ENCODE measurements at regions not wholly inside any gene's neighbourhood (a gene's known extent, or its start where the extent isn't known, plus 50 kb on each side); places are given as distances from the start of the nearest gene placed in this dataset.

DNA sequence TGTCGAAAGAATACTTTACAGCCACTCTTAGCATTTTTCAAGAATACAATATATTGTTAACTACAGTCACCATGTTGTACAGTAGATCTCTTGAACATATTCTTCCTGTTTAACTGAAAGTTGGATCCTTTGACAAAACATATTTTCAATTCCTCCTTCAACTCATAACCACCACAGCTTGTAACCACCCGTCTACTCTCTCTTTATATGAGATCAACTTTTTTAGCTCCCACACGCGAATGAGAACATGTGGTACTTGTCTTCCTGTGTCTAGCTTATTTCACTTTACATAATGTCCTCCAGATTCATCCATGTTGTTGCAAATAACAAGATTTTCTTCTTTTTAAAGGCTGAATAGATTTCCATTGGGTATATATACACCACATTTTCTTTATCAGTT lies 338.3 kb upstream of the IGFBP7 start:
- TF ChIP-seq, protein P1, sequence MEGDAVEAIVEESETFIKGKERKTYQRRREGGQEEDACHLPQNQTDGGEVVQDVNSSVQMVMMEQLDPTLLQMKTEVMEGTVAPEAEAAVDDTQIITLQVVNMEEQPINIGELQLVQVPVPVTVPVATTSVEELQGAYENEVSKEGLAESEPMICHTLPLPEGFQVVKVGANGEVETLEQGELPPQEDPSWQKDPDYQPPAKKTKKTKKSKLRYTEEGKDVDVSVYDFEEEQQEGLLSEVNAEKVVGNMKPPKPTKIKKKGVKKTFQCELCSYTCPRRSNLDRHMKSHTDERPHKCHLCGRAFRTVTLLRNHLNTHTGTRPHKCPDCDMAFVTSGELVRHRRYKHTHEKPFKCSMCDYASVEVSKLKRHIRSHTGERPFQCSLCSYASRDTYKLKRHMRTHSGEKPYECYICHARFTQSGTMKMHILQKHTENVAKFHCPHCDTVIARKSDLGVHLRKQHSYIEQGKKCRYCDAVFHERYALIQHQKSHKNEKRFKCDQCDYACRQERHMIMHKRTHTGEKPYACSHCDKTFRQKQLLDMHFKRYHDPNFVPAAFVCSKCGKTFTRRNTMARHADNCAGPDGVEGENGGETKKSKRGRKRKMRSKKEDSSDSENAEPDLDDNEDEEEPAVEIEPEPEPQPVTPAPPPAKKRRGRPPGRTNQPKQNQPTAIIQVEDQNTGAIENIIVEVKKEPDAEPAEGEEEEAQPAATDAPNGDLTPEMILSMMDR (IDR thresholded peaks at IDR 0.05; ENCODE audit: control insufficient read depth, extremely low read depth, insufficient read depth) = no peak
- no peak for DNase-seq (ENCODE audit: low read depth)

DNA sequence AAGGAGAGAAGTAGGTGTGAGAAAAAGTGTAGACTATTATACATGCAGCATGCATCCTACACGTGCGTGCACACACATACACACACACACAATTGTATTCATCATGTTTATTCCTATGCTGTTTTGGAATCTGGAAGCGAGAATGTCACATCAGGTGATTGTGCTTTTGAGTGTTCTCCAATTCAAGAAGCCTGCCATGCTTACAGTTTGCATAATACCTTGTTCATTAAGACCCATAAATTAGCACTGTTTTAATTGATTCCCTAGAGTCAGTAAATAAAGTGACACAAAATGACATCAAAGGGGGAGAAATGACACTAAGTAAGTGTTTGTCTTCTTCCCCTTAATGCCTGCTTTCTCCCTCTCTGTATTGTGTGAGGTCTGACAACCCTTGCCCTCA lies 336.1 kb upstream of the IGFBP7 start:
- H3K4me3 ChIP-seq (ENCODE audit: low read depth, low read length) = no peak overlapping the region
- TF ChIP-seq, protein P1 (IDR thresholded peaks at IDR 0.05; ENCODE audit: control insufficient read depth, extremely low read depth, insufficient read depth) = no peak
- no peak for DNase-seq (ENCODE audit: low read depth)

More for the DNA sequence above, 338.3 kb upstream of the IGFBP7 start:
- H3K4me3 ChIP-seq (ENCODE audit: low read depth, low read length) = no peak overlapping the region

DNA sequence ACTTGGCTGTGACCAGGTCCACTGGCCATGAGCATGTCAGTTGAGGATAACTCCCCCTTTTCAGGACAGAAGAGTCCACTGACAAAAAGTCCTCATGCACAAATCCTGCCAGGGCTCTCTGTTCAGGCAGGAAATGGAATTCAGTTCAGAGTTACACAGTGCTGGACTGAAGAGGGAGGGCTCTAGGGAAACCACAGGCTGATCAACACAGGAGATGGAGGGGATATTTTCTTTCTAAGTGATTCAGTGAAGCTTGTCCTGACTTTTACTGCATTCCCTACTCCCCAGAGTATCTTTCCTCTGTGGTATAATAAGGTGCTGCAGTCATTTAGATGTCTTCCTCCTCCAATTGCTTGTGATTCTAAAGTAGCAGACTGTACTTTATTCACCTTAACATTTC lies 335.5 kb upstream of the IGFBP7 start:
- no peak overlapping the region for H3K4me3 ChIP-seq (ENCODE audit: low read depth, low read length)
- no peak for DNase-seq (ENCODE audit: low read depth)
- TF ChIP-seq, protein P1 (IDR thresholded peaks at IDR 0.05; ENCODE audit: control insufficient read depth, extremely low read depth, insufficient read depth) = no peak

DNA sequence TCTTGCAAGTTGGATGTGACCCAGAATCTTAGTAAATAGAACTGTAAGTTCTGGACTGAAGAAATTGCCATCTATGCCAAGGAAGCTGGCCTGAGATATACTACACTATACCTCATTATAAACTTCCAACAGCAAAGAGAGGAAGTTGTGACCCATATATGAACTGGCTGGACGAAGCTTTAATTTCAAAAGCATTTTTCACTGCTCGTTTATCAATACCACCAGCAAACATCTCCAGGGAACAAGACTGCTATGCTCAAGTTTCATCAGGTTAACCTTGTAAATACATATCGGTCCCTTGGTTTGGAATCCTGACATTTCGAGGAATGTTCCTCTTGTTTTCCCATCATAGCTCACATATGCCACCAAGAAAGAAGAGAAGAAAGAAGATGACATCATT lies 334.5 kb upstream of the IGFBP7 start:
- TF ChIP-seq, protein P1 (IDR thresholded peaks at IDR 0.05; ENCODE audit: control insufficient read depth, extremely low read depth, insufficient read depth) = no peak
- DNase-seq (ENCODE audit: low read depth) = no peak
- no peak overlapping the region for H3K4me3 ChIP-seq (ENCODE audit: low read depth, low read length)

DNA sequence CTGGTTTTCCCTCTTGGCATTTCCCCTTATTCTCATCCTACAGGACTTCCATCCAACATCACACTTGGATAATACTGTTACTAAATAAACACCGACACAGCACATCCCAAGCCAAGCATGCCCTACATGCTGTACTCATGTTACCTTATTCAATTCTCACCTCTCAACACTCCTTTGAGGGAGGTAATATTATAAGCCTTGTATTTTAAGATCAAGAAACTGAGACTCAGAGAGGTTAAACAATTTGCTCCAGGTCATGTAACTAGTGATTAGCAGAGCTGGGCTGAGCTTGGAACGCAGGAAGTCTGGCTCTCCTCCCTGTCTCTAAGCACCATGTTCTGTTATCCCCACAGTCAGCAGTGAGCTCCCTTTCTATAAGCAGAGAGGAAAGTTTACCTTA lies 333.6 kb upstream of the IGFBP7 start:
- TF ChIP-seq, protein P1 (IDR thresholded peaks at IDR 0.05; ENCODE audit: control insufficient read depth, extremely low read depth, insufficient read depth) = no peak
- no peak for DNase-seq (ENCODE audit: low read depth)
- no peak overlapping the region for H3K4me3 ChIP-seq (ENCODE audit: low read depth, low read length)

DNA sequence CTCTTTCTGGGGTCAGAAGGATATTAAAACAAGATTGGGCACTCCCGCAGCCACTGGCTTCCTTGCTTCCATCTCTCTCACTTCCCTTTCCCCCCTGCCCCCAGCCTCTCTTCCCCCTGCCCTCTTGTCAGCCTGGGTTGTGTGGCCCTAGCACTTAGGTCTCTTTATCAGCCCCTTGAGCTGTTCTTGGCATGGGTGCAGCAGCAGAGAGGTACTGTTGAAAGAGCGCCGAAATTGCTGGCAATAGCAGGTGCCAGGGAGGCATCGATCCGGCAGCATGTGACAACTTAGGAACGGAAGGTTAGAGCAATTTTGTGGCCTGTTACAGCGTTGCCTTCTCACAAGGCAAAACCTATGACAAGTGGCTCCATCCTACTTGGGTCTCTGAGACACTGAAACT lies 333.1 kb upstream of the IGFBP7 start:
- H3K4me3 ChIP-seq (ENCODE audit: low read depth, low read length) = no peak overlapping the region
- no peak for DNase-seq (ENCODE audit: low read depth)
- TF ChIP-seq, protein P1 (IDR thresholded peaks at IDR 0.05; ENCODE audit: control insufficient read depth, extremely low read depth, insufficient read depth) = no peak

DNA sequence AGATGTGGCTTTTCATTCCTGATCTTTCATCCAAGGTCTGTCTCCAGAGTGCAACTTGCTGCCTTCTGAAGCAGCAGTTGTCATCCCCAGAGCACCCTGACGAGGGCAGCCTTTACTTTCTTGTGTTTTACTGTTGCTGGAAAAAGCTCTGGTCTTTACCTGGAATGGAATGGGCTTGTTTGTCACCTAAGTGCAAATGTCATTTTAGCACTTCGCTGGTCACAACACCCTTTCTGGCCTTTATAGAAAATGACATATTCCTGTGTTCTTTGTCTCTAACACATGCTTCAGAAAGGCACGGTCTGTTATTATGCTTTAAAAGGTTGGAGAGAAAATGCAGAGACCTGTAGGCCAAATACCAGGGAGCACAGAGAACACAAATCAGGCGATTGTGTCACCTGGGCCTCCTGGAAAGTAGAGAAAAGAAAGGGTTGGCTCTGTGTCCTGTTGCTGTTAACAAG lies 332.7 kb upstream of the IGFBP7 start:
- peak; percentile 50 for DNase-seq (ENCODE audit: low read depth)
- H3K4me3 ChIP-seq (ENCODE audit: low read depth, low read length) = no peak overlapping the region
- TF ChIP-seq, protein P1 (IDR thresholded peaks at IDR 0.05; ENCODE audit: control insufficient read depth, extremely low read depth, insufficient read depth) = peak; percentile 98

Measured in LNCaP clone FGC (cell line).